Spleen (tissue), 11 donors: ENCODE measurements at regions not wholly inside any gene's neighbourhood (a gene's known extent, or its start where the extent isn't known, plus 50 kb on each side); places are given as distances from the start of the nearest gene placed in this dataset.
A peak's percentile ranks its signal among the peaks of the same experiment; 100 is the strongest.

Source experiments
- DNase-seq: peaks from one replicate; pipeline ENCODE4 v3.0.0-alpha.2; 2020
- H3K27ac ChIP-seq, 8 donors: fragments of 200-600 bp; sonication (generic) in 7 of 8; 1 replicate in 4 of 8; 2 replicates in 4 of 8; pipeline versions ENCODE4 v1.5.0 to v1.8.0; 2016 to 2021; ENCODE audit warnings: inconsistent platforms in 4 of 8, mild to moderate bottlenecking in 4 of 8, moderate library complexity in 1 of 8
- H3K27me3 ChIP-seq, 7 donors: fragments of 200-600 bp; sonication (generic) in 6 of 7; replicated peaks in 1 of 7; 1 replicate in 4 of 7; 2 replicates in 3 of 7; pipeline versions ENCODE4 v1.5.0 to v1.8.0; 2016 to 2021; ENCODE audit warnings: inconsistent platforms in 3 of 7, mild to moderate bottlenecking in 1 of 7
- H3K36me3 ChIP-seq, 6 donors: fragments of 200-600 bp; sonication (generic) in 5 of 6; 1 replicate in 4 of 6; 2 replicates in 2 of 6; pipeline versions ENCODE4 v1.5.0 to v1.8.0; 2016 to 2021; ENCODE audit warnings: inconsistent platforms in 2 of 6
- H3K4me1 ChIP-seq, 6 donors: fragments of 200-600 bp; sonication (generic) in 5 of 6; 1 replicate in 3 of 6; 2 replicates in 3 of 6; pipeline versions ENCODE4 v1.5.0 to v1.8.0; 2016 to 2021; ENCODE audit warnings: inconsistent platforms in 3 of 6
- H3K4me3 ChIP-seq, 8 donors: fragments of 200-600 bp; sonication (generic) in 7 of 8; 1 replicate in 4 of 8; 2 replicates in 4 of 8; pipeline versions ENCODE4 v1.5.0 to v1.8.0; 2016 to 2021; ENCODE audit warnings: inconsistent platforms in 4 of 8, mild to moderate bottlenecking in 4 of 8, moderate library complexity in 2 of 8
- H3K9me3 ChIP-seq, 8 donors: fragments of 200-600 bp; sonication (generic) in 7 of 8; 1 replicate in 4 of 8; 2 replicates in 4 of 8; pipeline versions ENCODE4 v1.5.0 to v1.8.0; 2016 to 2021; ENCODE audit warnings: inconsistent platforms in 4 of 8
- POLR2A ChIP-seq, 3 donors: fragments of 450-650 bp; IDR thresholded peaks; one replicate each; pipeline ENCODE4 v1.5.1; 2017; ENCODE audit warnings: antibody characterized with exemption in 3 of 3, mild to moderate bottlenecking in 1 of 3
- POLR2AphosphoS5 ChIP-seq, 3 donors: sonication (generic); formaldehyde crosslinking; IDR thresholded peaks; one replicate each; pipeline ENCODE4 v1.5.1; 2017; ENCODE audit warnings: antibody characterized with exemption in 3 of 3
- WGBS, 5 donors: extraction: QIAGEN DNeasy Blood & Tissue Kit in 3 of 5; methylation state at CpG; one replicate each; pipeline versions ENCODE4 v1.1.5 to v1.1.7; 2013 to 2018; 5-methylcytosine and 5-hydroxymethylcytosine counted together
- intact Hi-C: fragments of 100-400 bp; cut with DNase I; formaldehyde crosslinking; loops from one replicate; pipeline ENCODE4 v1.15.0; 2023; ENCODE audit warnings: low total_unique reads
- TF ChIP-seq, protein P1 (sequence below), 11 experiments: fragments of 200-600 bp in 7 of 11; fragments of 450-650 bp in 4 of 11; sonication (generic) in 4 of 11; IDR thresholded peaks in 8 of 11; conservative IDR thresholded peaks in 3 of 11; 1 replicate in 7 of 11; 2 replicates in 4 of 11; pipeline versions ENCODE4 v1.4.0 to v1.8.0; 2016 to 2021; ENCODE audit warnings: antibody characterized with exemption in 11 of 11, inconsistent platforms in 4 of 11, mild to moderate bottlenecking in 1 of 11
- donor health status: healthy with polysubstance abuse.
- donor health status: DM: no; HTN: no; CAD: no; lungs with moderate emphysema.
- donor health status: DM: no; HTN: no; CAD: no.
- donor health status: Bipolar disorder and iron deficiency.
- donor health status: healthy.
- donor health status: DM: no; HTN: no; CAD: no.
- donor health status: DM: yes; HTN: yes; CAD: no.

DNA sequence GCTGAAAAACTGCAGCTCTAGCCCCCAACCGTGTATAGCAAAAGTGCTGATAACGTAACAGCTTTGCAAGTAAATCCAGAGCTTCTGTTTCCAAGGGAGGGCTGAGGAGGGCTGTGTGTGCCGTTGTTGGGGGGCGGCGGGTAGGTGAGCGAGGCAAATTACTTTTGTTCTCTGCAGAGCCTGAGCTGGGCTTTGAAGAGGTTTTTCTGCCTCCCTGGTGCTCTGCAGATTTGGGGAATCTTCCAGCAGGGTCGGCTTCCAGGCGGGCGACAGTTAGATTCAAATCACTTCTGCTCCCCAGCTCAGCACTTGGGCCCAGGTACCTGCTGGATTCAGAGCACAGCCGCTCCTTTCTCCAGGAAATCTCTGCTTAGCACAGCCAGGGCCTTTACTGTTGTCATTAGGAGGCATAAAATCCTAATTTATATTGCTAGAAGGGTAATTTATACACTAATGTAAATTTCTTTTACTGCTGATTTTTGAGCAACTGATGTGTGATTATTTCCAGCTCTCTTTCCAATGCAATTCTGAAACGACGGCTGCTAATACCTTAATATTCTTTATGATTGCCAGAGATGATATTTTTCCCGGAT lies 442.4 kb downstream of the TYW1 start:
- intact Hi-C loops = no loop called here
- DNase-seq = peak; percentile 43
- TF ChIP-seq POLR2A (IDR thresholded peaks at IDR 0.05) (no peak), POLR2AphosphoS5 (IDR thresholded peaks at IDR 0.05) (no peak)
- TF ChIP-seq, protein P1, sequence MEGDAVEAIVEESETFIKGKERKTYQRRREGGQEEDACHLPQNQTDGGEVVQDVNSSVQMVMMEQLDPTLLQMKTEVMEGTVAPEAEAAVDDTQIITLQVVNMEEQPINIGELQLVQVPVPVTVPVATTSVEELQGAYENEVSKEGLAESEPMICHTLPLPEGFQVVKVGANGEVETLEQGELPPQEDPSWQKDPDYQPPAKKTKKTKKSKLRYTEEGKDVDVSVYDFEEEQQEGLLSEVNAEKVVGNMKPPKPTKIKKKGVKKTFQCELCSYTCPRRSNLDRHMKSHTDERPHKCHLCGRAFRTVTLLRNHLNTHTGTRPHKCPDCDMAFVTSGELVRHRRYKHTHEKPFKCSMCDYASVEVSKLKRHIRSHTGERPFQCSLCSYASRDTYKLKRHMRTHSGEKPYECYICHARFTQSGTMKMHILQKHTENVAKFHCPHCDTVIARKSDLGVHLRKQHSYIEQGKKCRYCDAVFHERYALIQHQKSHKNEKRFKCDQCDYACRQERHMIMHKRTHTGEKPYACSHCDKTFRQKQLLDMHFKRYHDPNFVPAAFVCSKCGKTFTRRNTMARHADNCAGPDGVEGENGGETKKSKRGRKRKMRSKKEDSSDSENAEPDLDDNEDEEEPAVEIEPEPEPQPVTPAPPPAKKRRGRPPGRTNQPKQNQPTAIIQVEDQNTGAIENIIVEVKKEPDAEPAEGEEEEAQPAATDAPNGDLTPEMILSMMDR (IDR thresholded peaks at IDR 0.05 in 8 of 11, conservative IDR thresholded peaks at IDR 0.05 in 3 of 11) = no peak

GRCh38 chr7:67440321-67440720 lies 443.7 kb downstream of the TYW1 start:
- DNase-seq = no peak
- no peak overlapping the region for H3K27ac ChIP-seq
- H3K36me3 ChIP-seq = no peaks in the 10 kb centered on the region
- no peak overlapping the region for H3K4me3 ChIP-seq
- intact Hi-C loops = no loop called here
- peaks cover 0 to 8% (median 0%) of the 10 kb centered on the region in 7 donors for H3K27me3 ChIP-seq
- 0 to 60% (median 55%) methylated on average over 2 of the region's 2 CpGs for WGBS, 5 donors
- H3K4me1 ChIP-seq = no peaks in the 10 kb centered on the region
- H3K9me3 ChIP-seq = peaks cover 0 to 23% (median 6%) of the 10 kb centered on the region in 8 donors
- no peak for TF ChIP-seq POLR2AphosphoS5 (IDR thresholded peaks at IDR 0.05)
- TF ChIP-seq POLR2A (IDR thresholded peaks at IDR 0.05) = no peak
- TF ChIP-seq, protein P1 (IDR thresholded peaks at IDR 0.05 in 8 of 11, conservative IDR thresholded peaks at IDR 0.05 in 3 of 11) = no peak

More for the DNA sequence above, 442.4 kb downstream of the TYW1 start:
- 62 to 75% (median 71%) methylated on average over 12 to 13 of the region's 13 CpGs for WGBS, 5 donors
- Histone ChIP-seq H3K36me3 (no peaks in the 10 kb centered on the region), H3K27me3 (peaks cover 0 to 8% (median 0%) of the 10 kb centered on the region in 7 donors), H3K4me3 (no peak overlapping the region), H3K4me1 (no peaks in the 10 kb centered on the region), H3K27ac (no peak overlapping the region), H3K9me3 (peaks cover 0 to 17% (median 4%) of the 10 kb centered on the region in 8 donors)

DNA sequence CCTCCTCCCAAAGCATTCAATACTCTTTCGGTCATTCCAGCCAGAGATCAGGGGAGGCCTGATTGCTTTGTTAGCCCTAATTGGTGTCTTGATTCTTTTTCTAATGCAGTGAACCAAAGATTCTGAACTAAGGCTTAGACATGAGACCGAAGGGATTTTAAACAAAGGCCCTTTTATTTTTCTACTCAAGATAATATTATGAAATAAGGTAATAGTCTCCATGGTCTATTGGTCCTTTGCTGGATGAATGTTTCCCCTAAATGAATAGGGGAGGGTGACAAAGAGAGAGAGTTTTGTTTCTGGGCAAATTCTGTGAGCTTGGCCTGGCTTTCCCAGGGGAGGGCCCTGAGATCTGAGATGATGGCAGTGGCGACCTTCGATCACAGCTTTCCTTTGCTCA lies 449.1 kb downstream of the TYW1 start:
- WGBS, 5 donors = 84 to 93% (median 91%) methylated on average over 4 of the region's 4 CpGs
- H3K4me3 ChIP-seq = no peak overlapping the region

GRCh38 chr7:67447297-67447696 lies 450.7 kb downstream of the TYW1 start:
- no peak overlapping the region for H3K27ac ChIP-seq
- TF ChIP-seq, protein P1 (IDR thresholded peaks at IDR 0.05 in 8 of 11, conservative IDR thresholded peaks at IDR 0.05 in 3 of 11) = no peak
- TF ChIP-seq POLR2A (IDR thresholded peaks at IDR 0.05) (no peak), POLR2AphosphoS5 (IDR thresholded peaks at IDR 0.05) (no peak)
- peaks cover 0 to 36% (median 9%) of the 10 kb centered on the region in 8 donors for H3K9me3 ChIP-seq
- H3K27me3 ChIP-seq = no peaks in the 10 kb centered on the region
- H3K4me3 ChIP-seq = no peak overlapping the region
- H3K4me1 ChIP-seq = no peaks in the 10 kb centered on the region
- DNase-seq = no peak
- intact Hi-C loops = no loop called here
- H3K36me3 ChIP-seq = no peaks in the 10 kb centered on the region

More for the DNA sequence above, 449.1 kb downstream of the TYW1 start:
- Histone ChIP-seq H3K27ac (no peak overlapping the region), H3K9me3 (peaks cover 0 to 36% (median 9%) of the 10 kb centered on the region in 8 donors), H3K4me1 (no peaks in the 10 kb centered on the region), H3K36me3 (no peaks in the 10 kb centered on the region), H3K27me3 (no peaks in the 10 kb centered on the region)
- intact Hi-C loops = no loop called here
- TF ChIP-seq POLR2AphosphoS5 (IDR thresholded peaks at IDR 0.05) = no peak
- TF ChIP-seq, protein P1 (IDR thresholded peaks at IDR 0.05 in 8 of 11, conservative IDR thresholded peaks at IDR 0.05 in 3 of 11) = no peak
- TF ChIP-seq POLR2A (IDR thresholded peaks at IDR 0.05) = no peak
- DNase-seq = no peak
